Hematopoietic multipotent progenitor cell (in vitro differentiated cells): ENCODE measurements at regions not wholly inside any gene's neighbourhood (a gene's known extent, or its start where the extent isn't known, plus 50 kb on each side); places are given as distances from the start of the nearest gene placed in this dataset.
A peak's percentile ranks its signal among the peaks of the same experiment; 100 is the strongest.

Source experiments
- DNase-seq, 3 donors: peaks; one replicate each; pipeline ENCODE4 v3.0.0-alpha.2; 2011 to 2015; ENCODE audit warnings: low read depth in 2 of 3, low spot score in 2 of 3

DNA sequence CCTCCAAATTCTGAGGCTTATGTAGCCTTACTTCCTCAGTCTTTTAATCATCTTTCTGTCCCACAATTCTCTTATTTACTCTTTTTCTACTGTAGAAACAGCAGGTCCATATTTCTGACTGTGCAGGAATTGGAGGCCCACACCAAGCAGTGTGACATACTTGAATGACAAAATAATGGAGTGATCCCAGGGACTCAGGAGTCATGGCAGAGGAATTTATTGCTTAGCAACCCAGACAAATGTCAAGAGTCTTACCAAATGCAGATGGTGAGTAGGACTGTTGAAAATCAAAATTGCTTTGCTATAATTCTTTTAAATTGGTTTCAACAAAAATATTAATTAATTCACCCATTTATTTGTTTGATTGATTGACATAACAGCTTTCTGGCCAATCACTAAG lies 59.9 kb downstream of the HTR1B start:
- DNase-seq: no peak

DNA sequence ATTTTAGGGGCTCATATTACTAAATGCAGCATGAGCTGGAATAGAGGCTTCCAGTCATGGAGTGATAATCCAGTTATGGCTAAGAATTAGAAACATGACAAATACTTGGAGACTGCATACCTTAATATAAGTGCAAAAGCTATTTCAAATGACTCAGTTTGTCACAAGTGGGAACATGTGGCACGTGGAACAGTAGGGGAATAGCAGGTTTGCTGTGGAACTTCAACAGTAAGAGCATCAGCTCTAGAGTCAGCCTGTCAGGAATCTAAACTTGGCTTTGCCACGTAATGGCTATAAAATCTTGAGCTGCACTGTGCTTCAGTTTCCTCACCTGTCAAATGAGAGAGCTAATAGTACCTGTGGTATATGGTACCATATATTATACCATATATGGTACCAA lies 62.1 kb downstream of the HTR1B start:
- DNase-seq: no peak

DNA sequence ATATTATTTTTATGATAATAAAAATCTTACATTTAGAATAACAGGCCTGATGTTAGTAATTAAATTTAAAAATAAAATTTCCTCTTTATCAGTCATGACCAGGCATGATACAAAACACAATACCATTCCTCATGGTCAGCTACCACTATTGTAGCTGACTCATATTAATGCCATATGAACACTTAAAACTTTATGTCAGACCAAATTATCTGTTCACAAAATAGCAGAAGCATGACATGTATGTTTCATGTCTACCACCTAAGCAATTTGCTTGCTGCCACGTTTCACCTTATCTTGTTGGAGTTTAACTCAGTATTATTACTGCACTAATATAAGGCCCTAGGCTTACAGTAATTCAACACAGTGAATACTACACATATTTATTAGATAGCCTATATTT lies 65.7 kb downstream of the HTR1B start:
- DNase-seq: no peak

DNA sequence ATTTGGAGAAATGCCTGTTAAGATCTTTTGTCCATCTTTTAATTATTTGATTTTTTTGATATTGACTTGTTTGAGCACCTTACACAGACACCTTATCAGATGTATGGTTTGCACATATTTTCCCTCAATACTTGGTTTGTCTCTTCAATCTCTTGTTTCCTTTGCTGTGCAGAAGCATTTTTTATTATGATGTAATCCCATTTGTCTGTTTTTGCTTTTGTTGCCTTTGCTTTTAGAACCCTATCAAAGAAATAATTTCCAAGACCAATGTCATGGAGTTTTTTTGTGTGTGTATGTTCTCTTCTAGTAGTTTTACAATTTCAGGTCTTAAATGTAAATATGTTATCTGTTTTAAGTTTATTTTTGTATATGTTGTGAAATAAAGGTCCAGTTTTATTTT lies 73.9 kb downstream of the HTR1B start:
- DNase-seq: no peak

DNA sequence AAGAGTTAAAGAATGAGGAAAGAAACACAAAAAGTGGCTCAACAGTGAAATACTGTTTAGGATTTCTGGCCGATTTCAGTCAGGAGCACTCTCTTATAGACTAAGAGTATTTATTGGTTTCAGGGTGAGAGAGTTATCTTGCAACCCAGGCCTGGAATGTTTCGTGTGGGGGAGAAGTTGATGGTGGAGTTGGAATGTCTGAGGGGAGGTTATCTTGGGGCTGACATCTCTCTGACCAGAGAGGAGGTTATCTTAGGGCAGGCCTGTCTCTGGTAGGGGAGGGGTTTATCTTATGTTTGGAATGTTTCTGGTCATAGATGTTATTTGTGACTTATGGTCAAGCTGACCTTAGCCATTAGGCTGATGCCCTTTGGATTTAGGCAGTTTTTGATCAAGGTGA lies 80.3 kb downstream of the HTR1B start:
- no peak for DNase-seq

DNA sequence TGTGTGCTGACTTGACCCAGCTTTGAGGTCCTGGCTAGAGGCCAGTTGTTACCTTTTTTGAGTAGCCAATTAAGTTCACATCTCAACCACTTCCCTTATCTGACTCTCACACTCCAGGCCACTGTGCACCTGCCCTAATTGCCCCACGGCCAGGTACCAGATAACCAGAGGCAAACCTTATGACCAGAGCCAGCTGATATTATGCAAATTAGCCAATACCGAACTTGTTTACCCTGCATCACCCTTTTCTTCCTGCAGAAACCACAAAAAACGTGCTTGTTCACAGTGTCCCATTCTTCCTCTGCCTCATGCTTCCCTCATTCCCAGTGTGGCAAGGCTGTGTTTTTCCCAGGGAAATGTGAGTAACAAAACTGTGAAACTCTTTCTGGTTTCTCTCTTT lies 89.3 kb downstream of the HTR1B start:
- no peak for DNase-seq

DNA sequence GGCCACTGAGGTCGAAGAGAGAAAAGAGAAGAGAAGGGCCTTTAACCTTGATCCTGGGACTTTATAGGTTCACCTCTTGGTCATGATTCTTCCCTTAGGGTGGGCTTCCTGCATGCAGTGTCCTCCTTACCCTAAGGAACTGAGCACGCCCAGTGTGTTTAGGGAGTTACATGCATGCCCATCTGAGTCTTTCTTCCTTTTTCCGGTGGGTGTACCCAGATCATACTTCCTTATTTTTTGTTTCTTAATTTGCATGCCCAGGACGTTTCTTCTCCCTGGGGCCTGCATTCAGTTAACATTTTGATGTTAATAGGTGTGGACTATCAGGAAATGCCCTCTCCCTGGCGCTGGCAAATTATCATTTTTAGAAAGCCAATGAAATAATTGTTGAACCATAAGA lies 91.5 kb downstream of the HTR1B start:
- no peak for DNase-seq

DNA sequence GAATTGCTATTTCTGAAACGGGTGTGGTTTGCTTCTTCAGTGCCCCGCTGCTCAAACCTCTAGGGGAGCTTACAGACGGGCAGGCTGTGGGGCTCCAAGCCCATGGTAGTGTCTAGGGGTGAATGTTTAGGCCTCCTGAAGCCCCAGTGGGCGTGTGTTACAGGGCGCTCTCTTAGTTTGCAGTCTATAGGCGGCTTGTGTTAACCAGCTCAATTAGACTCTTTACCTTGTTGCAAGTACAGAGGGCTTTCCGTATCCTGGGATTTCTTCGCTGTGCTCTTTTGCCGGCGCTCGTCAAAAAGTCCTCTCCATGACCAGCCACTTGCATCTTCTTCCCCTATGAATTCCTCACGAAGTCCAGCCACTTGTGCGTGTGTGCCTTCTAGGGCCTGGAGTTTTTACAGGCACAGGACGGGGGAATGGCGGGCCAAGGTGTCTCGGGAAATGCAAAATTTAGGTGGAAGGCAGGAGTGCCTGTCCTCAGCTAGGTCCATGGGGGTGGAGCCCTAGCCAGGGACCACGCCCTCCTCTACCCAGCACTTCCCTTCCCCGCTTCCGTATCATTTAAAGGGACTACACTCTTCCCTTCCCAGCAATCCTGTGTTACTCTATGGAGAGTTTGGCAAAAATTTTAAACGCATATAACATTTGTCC lies 94.5 kb downstream of the HTR1B start:
- peak in 2 of 3 donors; percentile 18 to 45 for DNase-seq

DNA sequence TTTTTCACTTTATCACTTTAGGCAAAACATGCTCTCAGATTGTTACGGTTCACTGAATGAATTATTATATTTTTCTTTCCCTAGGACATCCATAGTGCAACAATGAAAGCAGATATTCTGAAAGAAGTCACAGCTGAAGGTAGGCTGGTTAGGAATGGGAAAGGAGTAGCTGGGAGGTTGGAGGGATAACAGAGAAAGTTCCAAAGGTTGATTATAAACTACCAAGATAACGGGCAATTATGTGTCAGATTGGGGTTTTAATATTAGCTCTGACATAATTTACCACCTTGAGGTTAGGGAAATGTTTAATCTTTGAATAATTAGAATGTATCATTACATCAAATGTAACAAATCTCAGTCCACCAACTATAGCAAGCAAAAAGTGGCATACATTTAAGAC lies 96.5 kb downstream of the HTR1B start:
- DNase-seq: no peak

DNA sequence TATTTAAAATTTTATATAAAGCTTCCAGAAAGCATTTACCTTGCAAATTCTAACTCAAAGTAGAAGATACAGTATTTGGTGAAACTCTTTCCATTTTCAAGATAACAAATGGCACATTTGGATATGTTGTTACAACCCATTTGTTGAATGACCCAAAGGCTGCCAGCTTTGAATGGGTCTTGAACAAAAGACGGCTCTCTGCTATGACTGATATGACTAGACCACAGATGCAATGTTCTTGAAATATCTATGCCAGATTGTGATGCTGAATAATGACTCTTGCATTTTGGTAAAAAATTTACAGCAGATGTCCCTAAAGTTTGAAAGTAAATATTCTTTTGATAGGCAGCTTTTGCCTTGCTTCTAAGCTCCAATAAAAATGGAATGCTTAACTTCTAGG lies 99.6 kb downstream of the HTR1B start:
- DNase-seq: no peak

DNA sequence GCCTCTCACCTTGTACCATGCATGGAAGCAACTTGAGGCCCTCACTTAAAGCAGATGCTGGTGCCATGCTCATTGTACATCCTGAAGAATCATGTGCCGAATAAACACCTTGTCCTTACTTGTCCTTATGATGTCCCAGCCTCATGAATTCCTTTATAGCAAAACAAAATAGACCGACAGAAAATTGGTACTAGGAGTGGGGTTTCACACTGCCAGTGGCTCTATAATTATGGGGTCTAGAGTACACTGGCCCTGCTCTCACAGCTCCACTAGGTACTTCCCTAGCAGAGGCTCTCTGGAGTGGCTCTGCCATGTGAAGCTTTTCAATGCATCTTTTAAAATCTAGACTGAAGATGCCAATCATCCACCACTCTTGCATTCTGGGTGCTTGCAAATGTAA lies 101.2 kb downstream of the HTR1B start:
- DNase-seq: no peak

DNA sequence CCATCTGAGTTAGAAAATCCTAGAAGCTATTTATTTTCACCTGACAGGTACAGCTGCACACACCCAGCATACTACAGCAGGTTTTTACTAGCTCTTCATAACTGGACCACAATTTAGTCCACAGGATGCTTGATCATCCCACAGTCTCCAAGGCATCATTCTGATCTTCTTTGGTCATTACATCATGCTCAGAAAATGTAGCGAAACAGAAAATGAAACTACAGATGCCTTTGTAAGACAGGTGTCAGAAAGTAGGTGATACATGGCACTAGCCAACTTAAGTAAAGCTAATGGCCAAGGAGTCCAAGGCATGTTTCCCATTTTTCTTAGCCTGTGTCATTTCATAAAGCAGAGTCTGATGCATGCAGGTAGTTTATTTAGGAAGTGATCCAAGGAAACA lies 102.3 kb downstream of the HTR1B start:
- no peak for DNase-seq

DNA sequence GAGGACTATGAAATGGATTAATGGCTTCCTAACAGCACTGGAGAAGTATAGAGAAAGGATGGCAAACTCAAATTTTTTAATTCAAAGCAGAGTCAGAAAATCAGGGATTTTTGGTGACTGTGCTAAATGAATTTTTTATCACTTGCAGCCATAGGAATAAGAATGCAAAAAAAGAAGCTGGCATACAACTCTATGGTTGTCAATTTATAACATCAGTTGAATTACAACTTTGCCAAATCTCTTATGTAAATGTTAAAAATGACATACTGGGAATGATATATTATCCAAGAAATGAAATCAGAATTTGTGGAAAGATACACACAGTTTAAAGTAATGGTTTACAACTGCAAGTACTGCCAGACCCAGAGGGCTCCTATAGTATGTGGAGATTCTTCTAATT lies 106.5 kb downstream of the HTR1B start:
- no peak for DNase-seq

DNA sequence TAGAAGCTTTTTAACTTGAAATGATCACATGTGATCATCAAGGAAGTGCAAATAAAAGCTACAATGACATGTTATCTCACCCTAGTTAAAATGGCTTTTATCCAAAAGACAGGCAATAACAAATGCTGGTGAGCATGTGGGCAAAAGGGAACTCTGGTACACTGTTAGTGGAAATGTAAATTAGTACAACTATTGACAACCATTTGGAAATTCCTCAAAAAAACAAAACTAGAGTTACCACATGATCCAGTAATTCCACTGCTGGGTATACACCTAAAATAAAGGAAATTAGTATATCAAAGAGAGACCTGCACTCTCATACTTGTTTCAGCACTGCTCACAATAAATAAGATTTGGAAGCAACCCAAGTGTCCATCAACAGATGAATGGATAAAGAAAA lies 108.7 kb downstream of the HTR1B start:
- DNase-seq: no peak

DNA sequence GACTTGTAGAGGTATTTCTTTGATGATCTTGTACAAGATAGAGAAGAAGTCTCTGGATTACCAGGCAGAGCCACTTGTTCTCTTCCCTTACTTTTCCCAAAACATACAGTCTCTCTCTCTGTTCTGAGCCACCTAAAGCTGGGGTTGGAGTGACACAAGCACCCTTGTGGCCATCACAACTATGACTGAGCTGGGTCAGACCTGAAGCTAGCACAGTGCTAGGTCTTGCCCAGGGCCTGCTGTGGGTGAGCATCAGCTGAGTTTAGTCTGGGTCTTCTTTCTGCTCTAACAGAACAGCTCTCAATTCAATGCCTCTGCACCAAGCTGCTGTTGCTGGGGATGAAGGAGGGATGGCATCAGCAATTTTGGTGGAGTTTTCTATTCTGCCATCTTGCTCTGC lies 110.2 kb downstream of the HTR1B start:
- no peak for DNase-seq

DNA sequence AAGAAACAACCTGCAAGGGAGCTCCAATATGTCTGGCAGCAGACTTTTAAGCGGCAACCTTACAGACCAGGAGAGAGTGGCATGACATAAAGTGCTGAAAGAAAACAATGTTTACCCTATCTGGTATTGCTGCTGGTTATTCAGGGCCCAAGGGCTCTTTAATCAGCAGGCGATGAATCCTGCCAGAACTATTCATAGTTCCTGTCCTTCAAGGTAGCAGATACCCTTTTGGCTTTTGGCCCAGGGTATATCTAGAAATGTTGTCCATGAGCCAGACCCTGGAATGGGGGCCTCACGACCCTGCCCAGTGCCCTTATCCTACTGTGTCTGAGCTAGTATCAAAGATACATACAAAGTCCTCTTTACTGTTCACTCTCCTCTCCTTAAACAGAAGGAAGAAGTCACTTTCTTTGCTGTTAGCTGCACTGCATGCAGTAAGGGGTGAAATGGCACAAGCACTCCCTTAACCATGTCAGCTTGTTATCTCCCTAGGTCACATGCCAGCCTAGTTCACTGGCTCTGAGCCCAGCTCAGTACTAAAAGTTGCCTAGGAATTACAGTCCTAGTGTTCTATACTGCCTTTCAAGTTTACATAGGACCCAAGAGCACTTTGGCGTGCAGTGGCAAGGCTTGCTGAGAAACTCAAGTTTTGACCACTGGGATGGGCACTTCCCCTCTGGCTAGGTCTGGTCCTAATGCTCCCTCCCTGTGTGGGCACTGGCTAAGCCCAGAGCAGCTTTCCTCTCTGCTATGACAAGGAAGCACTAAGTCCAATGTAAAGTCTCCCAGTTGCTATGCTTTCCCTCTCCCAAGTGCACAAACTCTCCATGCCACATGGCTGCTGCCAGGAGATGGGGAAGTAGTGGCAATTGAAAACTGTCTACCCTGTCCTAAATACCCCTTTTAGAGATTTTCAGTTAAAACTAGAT lies 122.0 kb downstream of the HTR1B start:
- DNase-seq: no peak

DNA sequence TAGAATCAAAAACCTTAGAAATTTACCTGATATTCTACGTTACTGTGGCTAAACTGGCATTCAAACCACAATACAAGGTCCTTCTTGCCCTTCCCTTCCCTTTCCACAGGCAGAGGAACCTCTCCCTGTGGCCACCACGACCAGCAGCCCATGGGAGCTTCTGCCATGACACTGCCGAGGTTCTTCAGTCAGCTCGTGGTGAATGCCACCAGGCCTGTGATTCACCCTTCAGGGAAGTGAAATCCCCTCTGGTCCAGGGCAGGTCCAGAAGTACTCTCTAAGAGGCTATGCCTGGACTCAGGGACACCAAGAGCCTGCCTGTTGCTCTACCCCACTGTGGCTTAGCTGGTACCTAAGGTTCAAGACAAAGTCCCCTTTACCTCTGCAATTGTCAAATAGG lies 123.0 kb downstream of the HTR1B start:
- DNase-seq: no peak

DNA sequence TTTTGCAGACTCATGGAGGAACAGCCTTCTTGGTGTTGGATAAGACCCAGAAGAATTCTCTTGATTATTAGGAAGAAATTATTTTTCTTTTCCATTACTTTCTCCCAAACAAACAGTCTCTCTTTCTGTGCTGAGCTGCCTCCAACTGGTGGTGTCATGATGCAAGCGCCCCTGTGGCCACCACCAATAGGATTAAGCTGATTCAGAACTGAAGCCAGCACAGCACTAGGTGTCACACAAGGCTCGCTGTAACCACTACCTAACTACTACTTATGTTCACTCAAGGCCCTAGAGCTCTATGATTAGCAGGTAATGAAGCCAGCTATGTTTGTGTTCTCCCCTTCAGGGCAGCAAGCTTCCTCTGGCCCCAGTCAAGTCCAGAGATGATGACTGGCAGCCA lies 123.4 kb downstream of the HTR1B start:
- no peak for DNase-seq

DNA sequence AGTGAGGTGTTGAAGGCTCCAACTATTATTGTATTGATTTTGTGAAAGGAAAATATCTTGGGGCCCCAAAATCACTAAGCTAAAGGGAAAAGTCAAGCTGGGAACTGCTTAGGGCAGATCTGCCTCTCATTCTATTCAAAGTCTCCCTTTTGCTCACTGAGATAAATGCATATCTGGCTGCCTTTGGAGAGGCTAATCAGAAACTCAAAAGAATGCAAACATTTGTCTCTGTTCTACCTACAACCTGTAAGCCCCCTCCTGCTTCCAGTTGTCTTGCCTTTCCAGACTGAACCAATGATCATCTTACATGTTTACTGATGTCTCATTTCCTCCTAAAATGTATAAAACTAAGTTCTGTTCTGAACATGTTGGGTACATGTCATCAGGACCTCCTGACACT lies 125.9 kb downstream of the HTR1B start:
- no peak for DNase-seq

DNA sequence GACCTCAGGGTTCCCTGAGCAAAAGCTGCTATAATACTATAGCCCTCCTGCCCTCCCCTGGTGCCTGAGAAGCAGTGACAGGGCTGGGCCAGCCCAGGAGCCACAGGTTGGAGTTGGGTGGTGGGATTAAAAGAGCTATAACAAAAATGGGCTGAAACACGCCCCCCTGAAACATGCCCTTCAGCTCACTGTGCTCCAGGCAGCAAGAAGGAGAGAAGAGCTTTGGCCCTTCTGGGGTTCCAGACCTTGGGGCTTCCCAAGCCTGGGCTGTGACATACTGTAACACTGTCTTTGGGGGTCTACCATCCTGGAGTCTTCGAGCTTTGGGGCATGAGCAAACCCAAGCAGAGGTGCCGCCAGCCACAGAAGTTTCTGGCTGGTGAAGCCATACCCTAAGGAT lies 129.2 kb downstream of the HTR1B start:
- DNase-seq: no peak

DNA sequence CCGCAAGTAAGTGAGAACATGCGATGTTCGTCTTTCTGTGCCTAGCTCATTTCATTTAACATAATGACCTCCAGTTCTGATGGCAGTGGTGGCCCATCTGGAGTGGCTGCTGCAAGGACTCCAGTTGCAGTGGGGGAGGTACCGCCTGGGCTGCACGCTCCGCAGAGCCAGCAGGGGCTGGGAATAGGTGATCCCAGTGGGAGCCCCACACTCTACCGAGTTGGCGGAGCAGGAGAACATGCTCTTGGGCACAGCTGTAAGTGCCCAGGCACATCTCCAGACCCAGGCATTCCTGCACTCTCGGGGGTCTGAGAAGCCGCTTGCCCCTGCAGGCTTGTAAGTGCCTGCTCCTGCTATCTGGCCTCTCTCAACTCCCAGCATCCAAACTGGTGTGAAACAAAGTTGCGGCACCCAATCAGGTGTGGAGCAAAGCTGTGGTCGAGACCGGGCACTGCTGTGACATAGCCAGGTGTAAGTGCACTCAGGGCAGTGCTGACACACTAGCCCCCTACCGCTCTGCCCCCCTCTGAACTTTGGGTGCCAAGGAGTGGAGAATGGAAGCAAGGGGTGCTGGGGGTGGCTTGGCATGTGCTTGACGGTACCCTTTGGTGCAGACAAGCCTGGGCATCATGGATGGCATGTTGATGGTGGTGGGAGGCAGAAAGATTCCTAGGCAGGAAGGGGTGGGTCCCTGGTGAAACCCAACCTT lies 130.2 kb downstream of the HTR1B start:
- no peak for DNase-seq

DNA sequence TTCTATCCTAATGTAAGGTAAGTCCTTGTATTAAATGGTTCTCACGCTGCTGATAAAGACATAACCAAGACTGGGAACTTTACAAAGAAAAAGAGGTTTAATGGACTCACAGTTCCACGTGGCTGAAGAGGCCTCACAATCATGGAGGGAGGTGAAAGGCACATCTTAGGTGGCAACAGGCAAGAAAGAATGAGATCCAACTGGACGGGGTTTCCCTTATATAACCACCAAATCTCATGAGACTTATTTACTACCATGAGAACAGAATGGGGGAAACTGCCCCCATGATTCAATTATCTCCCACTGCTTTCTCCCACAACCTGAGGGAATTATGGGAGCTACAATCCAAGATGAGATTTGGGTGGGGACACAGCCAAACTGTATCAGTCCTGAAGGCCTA lies 136.6 kb downstream of the HTR1B start:
- no peak for DNase-seq
